GM10248 (cell line): ENCODE measurements at regions not wholly inside any gene's neighbourhood (a gene's known extent, or its start where the extent isn't known, plus 50 kb on each side); places are given as distances from the start of the nearest gene placed in this dataset.

ENCODE experiments used
- CTCF ChIA-PET: fragments of 300-600 bp; sonication (Branson Sonifier 250); formaldehyde crosslinking; extraction: SDS; loops from one replicate; lab custom pipeline; 2021; ENCODE audit warnings: antibody characterized with exemption; lab: Yijun Ruan, JAX
- POLR2A ChIA-PET: fragments of 350-650 bp; sonication (Branson Sonifier 250); formaldehyde crosslinking; extraction: SDS; loops from one replicate; lab custom pipeline; 2020; ENCODE audit warnings: antibody characterized with exemption; lab: Yijun Ruan, JAX
- DNase-seq: peaks from one replicate; pipeline ENCODE4 v3.0.0; 2012; ENCODE audit errors: extremely low spot score
- TF ChIP-seq, protein P1 (sequence below): IDR thresholded peaks from 2 replicates; pipeline ENCODE4 v1.5.1; 2012; ENCODE audit warnings: mild to moderate bottlenecking, low read depth; ENCODE audit errors: extremely low read depth, missing control alignments, control extremely low read depth

DNA sequence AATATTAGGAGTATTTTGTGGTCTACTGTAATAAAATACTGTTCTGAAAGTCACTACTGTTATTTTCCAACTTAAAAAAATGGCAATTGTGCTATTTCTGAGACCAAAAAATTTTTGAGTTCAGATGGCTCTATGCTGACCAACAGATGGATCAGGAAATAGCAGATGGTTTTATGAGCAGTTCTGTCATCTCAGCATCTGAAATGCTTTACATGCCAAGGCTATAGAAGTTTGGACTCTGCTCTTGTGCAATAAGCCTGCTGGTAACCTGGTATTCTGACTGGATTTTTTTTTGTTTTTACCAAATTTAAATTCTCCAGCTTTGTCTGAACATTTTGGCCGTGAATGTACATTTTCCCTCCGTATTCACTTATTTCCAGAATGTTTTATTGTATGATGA, 1127.5 kb downstream of the GRIK2 start:
- DNase-seq: no peak
- CTCF ChIA-PET: no interaction called here
- TF ChIP-seq, protein P1, sequence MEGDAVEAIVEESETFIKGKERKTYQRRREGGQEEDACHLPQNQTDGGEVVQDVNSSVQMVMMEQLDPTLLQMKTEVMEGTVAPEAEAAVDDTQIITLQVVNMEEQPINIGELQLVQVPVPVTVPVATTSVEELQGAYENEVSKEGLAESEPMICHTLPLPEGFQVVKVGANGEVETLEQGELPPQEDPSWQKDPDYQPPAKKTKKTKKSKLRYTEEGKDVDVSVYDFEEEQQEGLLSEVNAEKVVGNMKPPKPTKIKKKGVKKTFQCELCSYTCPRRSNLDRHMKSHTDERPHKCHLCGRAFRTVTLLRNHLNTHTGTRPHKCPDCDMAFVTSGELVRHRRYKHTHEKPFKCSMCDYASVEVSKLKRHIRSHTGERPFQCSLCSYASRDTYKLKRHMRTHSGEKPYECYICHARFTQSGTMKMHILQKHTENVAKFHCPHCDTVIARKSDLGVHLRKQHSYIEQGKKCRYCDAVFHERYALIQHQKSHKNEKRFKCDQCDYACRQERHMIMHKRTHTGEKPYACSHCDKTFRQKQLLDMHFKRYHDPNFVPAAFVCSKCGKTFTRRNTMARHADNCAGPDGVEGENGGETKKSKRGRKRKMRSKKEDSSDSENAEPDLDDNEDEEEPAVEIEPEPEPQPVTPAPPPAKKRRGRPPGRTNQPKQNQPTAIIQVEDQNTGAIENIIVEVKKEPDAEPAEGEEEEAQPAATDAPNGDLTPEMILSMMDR: no peak

DNA sequence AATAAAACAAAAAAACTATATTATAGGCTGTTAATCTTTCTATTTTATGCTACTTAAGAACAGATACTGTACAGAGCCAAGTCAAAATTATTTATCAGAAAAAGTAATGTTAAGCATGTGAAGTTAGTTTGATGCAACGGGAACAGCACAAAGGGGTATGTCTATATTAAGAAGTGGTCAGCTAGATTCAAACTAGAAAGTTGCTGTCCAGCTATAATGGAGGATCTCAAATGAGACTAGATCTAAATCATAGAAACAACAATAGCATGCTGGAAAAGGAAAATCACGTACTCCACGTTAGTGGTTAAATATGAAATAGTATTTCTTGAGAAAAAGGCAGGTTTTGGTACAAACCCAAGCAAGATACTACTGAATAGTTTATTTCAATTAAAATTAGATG, 1124.0 kb downstream of the GRIK2 start:
- CTCF ChIA-PET: no interaction called here

More for the DNA sequence above, 1127.5 kb downstream of the GRIK2 start:
- POLR2A ChIA-PET: no interaction called here

DNA sequence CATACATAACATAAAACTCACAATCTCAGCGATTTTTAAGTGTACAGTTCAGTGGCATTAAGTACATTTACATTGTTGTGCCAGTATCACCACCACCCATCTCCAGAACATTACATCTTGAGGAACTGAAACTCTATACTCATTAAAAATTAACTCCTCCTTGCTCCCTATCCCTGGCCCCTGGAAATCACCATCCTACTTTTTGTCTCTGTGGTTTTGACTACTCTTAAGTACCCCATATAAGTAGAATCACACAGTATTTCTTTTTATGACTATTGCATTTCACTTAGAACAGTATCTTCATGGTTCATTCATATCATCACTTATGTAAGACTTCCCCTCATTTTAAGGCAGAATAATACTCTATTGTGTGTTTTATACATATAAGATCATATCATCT, 1108.1 kb downstream of the GRIK2 start:
- no peak for DNase-seq
- ChIA-PET CTCF (no interaction called here), POLR2A (no interaction called here)
- TF ChIP-seq, protein P1: no peak

More for the DNA sequence above, 1124.0 kb downstream of the GRIK2 start:
- no peak for DNase-seq
- POLR2A ChIA-PET: no interaction called here
- TF ChIP-seq, protein P1: no peak

DNA sequence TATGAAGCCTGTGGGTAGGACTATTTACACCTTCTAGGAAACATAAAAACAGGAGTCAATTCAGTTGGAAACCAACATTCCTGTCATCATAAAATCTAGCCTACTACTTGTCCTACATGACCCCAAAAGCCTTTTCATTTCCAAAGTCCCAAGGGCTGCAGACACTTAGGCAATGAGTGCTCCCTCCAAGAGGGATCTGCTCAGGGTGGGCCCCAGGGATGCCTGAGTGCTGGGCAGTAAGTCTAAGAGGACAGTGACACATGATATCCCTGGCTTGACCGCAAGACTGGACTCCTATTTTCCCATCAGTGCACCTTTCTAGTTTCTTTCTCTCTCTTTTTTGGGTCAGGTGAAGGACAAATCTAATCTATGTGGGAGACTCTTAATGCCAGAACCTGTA, 1101.3 kb downstream of the GRIK2 start:
- TF ChIP-seq, protein P1: no peak
- CTCF ChIA-PET: no interaction called here
- POLR2A ChIA-PET: no interaction called here
- no peak for DNase-seq

DNA sequence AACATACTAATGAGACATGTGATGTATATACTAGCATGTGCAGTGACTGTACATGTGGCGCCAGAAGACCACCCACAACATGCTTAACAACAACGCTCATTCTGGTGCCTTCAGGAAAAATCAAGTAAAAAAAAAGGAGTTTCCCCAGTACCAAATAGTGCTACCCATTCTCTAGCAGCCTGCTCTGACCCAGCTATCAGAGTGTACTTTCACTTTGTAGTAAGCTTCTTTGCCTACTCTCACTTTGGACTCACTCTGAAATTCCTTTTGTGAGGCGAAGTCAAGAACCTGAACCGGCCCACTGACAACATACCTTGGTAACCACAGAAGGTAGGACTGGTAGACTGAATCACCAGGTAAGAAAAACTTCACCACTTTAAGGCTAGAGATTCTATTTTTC, 1100.0 kb downstream of the GRIK2 start:
- TF ChIP-seq, protein P1: no peak
- no peak for DNase-seq
- ChIA-PET POLR2A (no interaction called here), CTCF (no interaction called here)

DNA sequence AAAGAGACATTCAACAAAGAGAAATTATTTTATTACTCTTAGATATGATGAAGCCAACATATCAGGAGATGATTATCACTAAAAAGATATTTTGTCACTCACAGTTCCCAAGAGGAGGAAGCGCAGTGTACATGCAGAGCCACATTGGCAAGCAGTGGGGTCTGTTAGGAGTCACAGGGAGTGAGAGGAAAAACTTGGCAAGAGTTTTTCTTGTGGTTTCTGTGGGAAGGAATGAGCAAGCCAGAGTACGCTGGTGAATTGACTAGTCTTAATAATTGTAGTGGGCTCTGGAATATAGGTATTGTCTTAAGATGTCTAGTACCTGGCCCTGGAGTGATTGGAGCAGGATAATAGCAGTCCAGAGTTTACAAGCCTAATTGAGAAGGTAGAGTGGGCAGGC, 1095.2 kb downstream of the GRIK2 start:
- ChIA-PET POLR2A (no interaction called here), CTCF (no interaction called here)
- TF ChIP-seq, protein P1: no peak
- no peak for DNase-seq

DNA sequence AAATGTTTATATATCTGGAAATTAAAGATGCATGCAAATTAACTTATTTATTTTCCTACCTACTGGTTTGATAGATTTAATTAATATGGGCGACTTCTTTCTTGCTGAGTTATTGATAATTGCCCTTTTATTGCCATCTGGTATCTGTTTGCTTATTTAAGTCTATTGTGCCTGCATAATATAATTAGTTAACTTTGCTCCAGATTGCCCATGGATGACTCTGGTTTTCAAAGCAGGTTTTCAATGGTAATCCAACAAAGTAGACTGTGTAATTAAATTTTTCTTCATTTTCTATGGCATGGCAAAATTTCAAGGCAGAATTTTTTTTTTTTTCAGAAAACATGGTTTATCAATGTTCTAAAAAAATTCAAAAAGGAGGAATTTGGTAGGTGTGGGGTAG, 1092.0 kb downstream of the GRIK2 start:
- DNase-seq: no peak
- TF ChIP-seq, protein P1: no peak
- ChIA-PET POLR2A (no interaction called here), CTCF (no interaction called here)
